ENCODE measurements at regions not wholly inside any gene's neighbourhood (a gene's known extent, or its start where the extent isn't known, plus 50 kb on each side); places are given as distances from the start of the nearest gene placed in this dataset.

- TF ChIP-seq, protein P1, sequence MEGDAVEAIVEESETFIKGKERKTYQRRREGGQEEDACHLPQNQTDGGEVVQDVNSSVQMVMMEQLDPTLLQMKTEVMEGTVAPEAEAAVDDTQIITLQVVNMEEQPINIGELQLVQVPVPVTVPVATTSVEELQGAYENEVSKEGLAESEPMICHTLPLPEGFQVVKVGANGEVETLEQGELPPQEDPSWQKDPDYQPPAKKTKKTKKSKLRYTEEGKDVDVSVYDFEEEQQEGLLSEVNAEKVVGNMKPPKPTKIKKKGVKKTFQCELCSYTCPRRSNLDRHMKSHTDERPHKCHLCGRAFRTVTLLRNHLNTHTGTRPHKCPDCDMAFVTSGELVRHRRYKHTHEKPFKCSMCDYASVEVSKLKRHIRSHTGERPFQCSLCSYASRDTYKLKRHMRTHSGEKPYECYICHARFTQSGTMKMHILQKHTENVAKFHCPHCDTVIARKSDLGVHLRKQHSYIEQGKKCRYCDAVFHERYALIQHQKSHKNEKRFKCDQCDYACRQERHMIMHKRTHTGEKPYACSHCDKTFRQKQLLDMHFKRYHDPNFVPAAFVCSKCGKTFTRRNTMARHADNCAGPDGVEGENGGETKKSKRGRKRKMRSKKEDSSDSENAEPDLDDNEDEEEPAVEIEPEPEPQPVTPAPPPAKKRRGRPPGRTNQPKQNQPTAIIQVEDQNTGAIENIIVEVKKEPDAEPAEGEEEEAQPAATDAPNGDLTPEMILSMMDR (IDR thresholded peaks at IDR 0.05; ENCODE audit: insufficient read depth, low read depth, low read length, missing control alignments), result no peak
- no peak for DNase-seq (ENCODE audit: low read depth)
These were observed 129.3 kb upstream of the GJB5 start for GRCh38 chr1:34625521-34626015.

DNA sequence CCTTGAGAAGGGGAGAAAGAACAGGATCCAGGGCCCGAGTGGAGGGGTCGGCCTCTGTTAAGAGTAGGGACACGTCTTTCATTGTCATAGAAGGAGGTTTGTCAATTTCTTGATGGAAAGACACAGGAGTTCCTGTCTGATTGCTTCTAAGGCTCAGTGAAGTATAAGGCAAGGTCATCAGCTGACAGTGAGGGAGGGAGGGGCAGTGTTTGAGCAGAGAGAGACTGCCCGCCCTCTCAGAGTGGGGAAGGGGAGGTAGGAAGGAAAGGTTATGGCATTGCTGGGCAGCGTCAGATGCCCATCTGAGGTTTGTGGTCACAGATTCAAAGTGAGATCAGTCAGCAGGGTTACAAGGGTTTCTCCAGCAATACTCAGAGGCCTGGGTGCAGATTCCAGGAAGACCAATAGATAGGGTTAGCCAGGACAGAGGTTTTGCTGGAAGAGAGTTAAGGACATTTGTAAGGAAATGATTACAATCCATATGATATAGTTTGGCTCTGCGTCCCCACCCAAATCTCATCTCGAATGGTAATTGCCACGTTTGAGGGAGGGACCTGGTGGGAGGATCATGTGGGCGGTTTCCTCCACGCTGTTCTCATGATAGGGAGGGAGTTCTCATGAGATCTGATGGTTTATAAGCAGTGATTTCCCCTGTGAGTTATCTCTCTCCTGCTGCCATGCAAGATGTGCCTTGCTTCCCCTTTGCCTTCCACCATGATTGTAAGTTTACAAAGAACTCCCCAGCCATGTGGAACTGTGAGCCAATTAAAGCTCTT, 127.2 kb upstream of the GJB5 start:
- no peak overlapping the region for H3K4me3 ChIP-seq (ENCODE audit: low read depth, low read length)
- no peak for DNase-seq (ENCODE audit: low read depth)
- TF ChIP-seq, protein P1 (IDR thresholded peaks at IDR 0.05; ENCODE audit: insufficient read depth, low read depth, low read length, missing control alignments), result no peak

More at GRCh38 chr1:34625521-34626015, 129.3 kb upstream of the GJB5 start:
- H3K4me3 ChIP-seq (ENCODE audit: low read depth, low read length), result no peak overlapping the region

DNA sequence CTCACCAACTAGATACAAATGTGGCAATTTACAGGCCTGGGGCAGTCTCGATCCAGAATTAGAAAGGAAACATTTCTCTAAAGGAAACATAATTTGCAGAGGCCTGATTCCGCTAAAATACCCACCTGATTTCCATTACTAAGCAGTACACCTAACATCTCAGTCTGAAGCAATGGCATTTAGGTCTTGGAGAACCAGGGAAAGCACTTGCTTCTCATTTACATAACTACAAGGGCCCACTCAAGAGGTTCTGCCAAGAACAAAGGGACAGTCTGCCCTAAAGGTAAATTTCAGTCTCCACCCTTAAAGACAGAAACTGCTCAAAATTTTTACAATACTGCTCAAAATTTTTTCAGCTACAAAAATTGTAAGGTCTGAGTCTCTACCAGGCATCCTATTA, 123.7 kb upstream of the GJB5 start:
- no peak for DNase-seq (ENCODE audit: low read depth)

DNA sequence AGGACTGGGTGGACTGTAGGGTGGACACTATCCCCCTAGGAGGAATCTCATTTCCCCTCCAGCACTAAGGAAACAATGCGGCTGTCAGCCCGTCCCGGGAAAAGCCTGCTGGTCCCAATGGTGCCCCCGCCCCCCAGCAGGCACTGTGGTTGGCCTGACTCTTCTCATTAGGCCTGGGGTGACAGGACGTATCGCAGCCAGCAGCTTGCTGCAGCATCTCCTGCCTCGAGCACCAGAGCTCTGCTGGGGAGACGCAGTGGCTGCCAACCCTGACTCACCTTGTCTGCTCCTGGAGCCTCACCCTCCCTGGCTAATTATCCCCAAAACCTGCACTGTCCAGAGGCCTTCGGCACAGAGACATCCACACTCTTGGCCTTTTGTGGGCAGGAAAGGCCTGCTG, 115.1 kb upstream of the GJB5 start:
- TF ChIP-seq, protein P1 (IDR thresholded peaks at IDR 0.05; ENCODE audit: insufficient read depth, low read depth, low read length, missing control alignments), result no peak
- no peak for DNase-seq (ENCODE audit: low read depth)
- H3K4me3 ChIP-seq (ENCODE audit: low read depth, low read length), result no peak overlapping the region

More for the DNA sequence above, 123.7 kb upstream of the GJB5 start:
- no peak overlapping the region for H3K4me3 ChIP-seq (ENCODE audit: low read depth, low read length)
- TF ChIP-seq, protein P1 (IDR thresholded peaks at IDR 0.05; ENCODE audit: insufficient read depth, low read depth, low read length, missing control alignments), result no peak

DNA sequence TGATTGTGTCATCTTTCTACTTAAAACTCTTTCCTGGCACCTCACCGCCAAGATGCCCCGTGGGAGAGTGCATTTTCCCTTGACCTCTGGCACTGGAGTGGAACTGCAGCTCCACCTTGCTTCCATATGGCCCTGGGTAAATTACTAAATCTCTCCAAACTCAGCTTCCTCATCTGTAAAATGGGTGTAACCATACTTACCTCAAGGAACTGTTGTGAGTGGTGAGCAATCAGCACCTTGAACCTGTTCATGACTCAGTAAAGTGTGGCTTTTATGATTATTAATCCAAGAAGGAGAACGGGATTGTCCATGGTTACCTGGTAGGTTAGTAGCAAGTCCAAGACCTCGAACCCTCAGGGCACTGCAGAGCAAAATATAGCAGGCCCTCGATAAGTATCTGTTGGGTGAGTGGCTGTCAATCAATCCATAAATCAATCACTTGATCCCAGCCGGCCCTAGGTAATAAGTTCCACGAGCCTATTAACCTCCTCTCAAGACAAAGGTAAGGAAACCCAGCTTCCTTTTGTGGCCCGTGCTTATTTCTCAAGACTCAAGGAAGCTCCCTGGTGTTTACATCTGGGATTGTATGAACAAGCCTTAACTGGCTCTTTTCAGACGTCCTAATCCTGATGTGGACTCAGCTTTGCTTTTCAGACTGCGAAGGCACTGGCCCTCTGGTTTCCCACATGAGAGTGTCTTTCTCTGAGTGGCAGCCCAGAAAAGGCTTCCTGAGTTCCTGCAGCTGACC, 114.0 kb upstream of the GJB5 start:
- TF ChIP-seq, protein P1 (IDR thresholded peaks at IDR 0.05; ENCODE audit: insufficient read depth, low read depth, low read length, missing control alignments), result no peak
- H3K4me3 ChIP-seq (ENCODE audit: low read depth, low read length), result no peak overlapping the region
- DNase-seq (ENCODE audit: low read depth), result no peak

- no peak for DNase-seq (ENCODE audit: low read depth)
- TF ChIP-seq, protein P1 (IDR thresholded peaks at IDR 0.05; ENCODE audit: insufficient read depth, low read depth, low read length, missing control alignments), result no peak
- no peak overlapping the region for H3K4me3 ChIP-seq (ENCODE audit: low read depth, low read length)
These were observed 112.2 kb upstream of the GJB5 start for GRCh38 chr1:34642679-34643078.
